Panc1 (cell line): ENCODE measurements at regions not wholly inside any gene's neighbourhood (a gene's known extent, or its start where the extent isn't known, plus 50 kb on each side); places are given as distances from the start of the nearest gene placed in this dataset.

Experiments
- ATAC-seq: fragments of 200-7000 bp; cut with Tn5 transposase; 2 replicates; pipeline ENCODE4 v1.9.1; 2020; ENCODE audit warnings: mild to moderate bottlenecking, moderate library complexity
- BruUV-seq: library from RNA; stranded (reverse); fragments of 400-500 nt; replicated peaks from 2 replicates; lab custom pipeline; 2021; lab: Mats Ljungman, UMichigan
- CTCF ChIA-PET: fragments of 300-600 bp; sonication (Branson Sonifier 250); formaldehyde crosslinking; loops from one replicate; lab custom pipeline; 2022; ENCODE audit warnings: antibody characterized with exemption; lab: Charles Lee
- POLR2A ChIA-PET: fragments of 300-600 bp; sonication (Branson Sonifier 250); formaldehyde crosslinking; loops from one replicate; lab custom pipeline; 2022; ENCODE audit warnings: antibody characterized with exemption; lab: Charles Lee
- DNase-seq: peaks from one replicate; pipeline ENCODE4 v3.0.0-alpha.2; 2010; ENCODE audit warnings: low read depth, low spot score
- H3K27ac ChIP-seq: 2 replicates; pipeline ENCODE4 v1.5.1; 2011; ENCODE audit warnings: mild to moderate bottlenecking, low read length, inconsistent platforms
- H3K27me3 ChIP-seq: fragments of 200-500 bp; sonication (Bioruptor generic); 2 replicates; pipeline ENCODE4 v1.6.0; 2014; ENCODE audit warnings: low read length, inconsistent platforms; ENCODE audit not compliant: control insufficient read depth, insufficient read depth
- H3K36me3 ChIP-seq: fragments of 200-500 bp; sonication (Bioruptor generic); 2 replicates; pipeline ENCODE4 v1.5.1; 2014; ENCODE audit warnings: inconsistent platforms, mild to moderate bottlenecking, low read length, moderate library complexity; ENCODE audit not compliant: control insufficient read depth, insufficient read depth
- H3K4me1 ChIP-seq: 2 replicates; pipeline ENCODE4 v1.5.1; 2011; ENCODE audit warnings: inconsistent platforms, mild to moderate bottlenecking, low read length, moderate library complexity; ENCODE audit not compliant: control insufficient read depth, insufficient read depth
- H3K4me3 ChIP-seq, 2 experiments: 2 replicates each; pipeline ENCODE4 v1.5.1; 2011 to 2012; ENCODE audit warnings: low read depth in 2 of 2, low read length in 2 of 2, mild to moderate bottlenecking in 2 of 2, inconsistent platforms in 1 of 2, moderate library complexity in 1 of 2
- H3K9me3 ChIP-seq: fragments of 200-500 bp; sonication (Bioruptor generic); 2 replicates; pipeline ENCODE4 v1.5.1; 2014; ENCODE audit warnings: low read depth, mild to moderate bottlenecking, inconsistent platforms, low read length, moderate library complexity; ENCODE audit not compliant: control insufficient read depth, insufficient read depth
- CTCF ChIP-seq: fragments of 450-650 bp; IDR thresholded peaks from 2 replicates; pipeline ENCODE4 v1.5.1; 2017; ENCODE audit warnings: mild to moderate bottlenecking
- POLR2AphosphoS5 ChIP-seq: IDR thresholded peaks from 2 replicates; pipeline ENCODE4 v1.6.1; 2012; ENCODE audit warnings: mild to moderate bottlenecking, low read depth, low read length, moderate library complexity
- REST ChIP-seq, 2 experiments: IDR thresholded peaks; 2 replicates each; pipeline ENCODE4 v1.6.1; 2011 to 2012; ENCODE audit warnings: low read depth in 2 of 2, control low read depth in 1 of 2, low read length in 1 of 2, mild to moderate bottlenecking in 1 of 2, moderate library complexity in 1 of 2; ENCODE audit not compliant: insufficient read depth in 1 of 2
- SIN3A ChIP-seq: IDR thresholded peaks from 2 replicates; pipeline ENCODE4 v1.6.1; 2012; ENCODE audit warnings: low read depth, mild to moderate bottlenecking, low read length, moderate library complexity, borderline replicate concordance; ENCODE audit not compliant: insufficient read depth
- TCF7L2 ChIP-seq: IDR thresholded peaks from 2 replicates; pipeline ENCODE4 v1.6.1; 2011; ENCODE audit warnings: mild to moderate bottlenecking, low read depth, low read length, inconsistent platforms
- in situ Hi-C: cut with HindIII; loops from 2 replicates; pipeline ENCODE4 v1.10.0; 2016; ENCODE audit warnings: low sequenced_read_pairs, low pct_unique_long_range_greater_than_20kb
- intact Hi-C: fragments of 100-400 bp; cut with micrococcal nuclease; formaldehyde crosslinking; loops from one replicate; pipeline ENCODE4 v1.10.0; 2022; ENCODE audit not compliant: unreplicated experiment

GRCh38 chr2:175309799-175310198, 128.3 kb upstream of the ATP5MC3 start:
- Histone ChIP-seq H3K27ac (no peak overlapping the region), H3K4me1 (no peaks in the 10 kb centered on the region), H3K4me3 (no peak overlapping the region), H3K9me3 (no peaks in the 10 kb centered on the region), H3K36me3 (no peaks in the 10 kb centered on the region), H3K27me3 (0 out of 2 replicates have a peak, but pooled peaks cover 7% of the 10 kb centered on the region)
- no peak for ATAC-seq
- CTCF ChIA-PET = no interaction called here
- TF ChIP-seq CTCF (peak; percentile 76), REST (IDR thresholded peaks at IDR 0.05; ENCODE audit: insufficient read depth in 1 of 2, low read depth in 2 of 2, low read length in 1 of 2) (no peak), SIN3A (no peak)
- BruUV-seq = no TSS peak
- POLR2A ChIA-PET = no interaction called here
- intact Hi-C loops = no loop called here
- in situ Hi-C loops = no loop called here
- DNase-seq = no peak

GRCh38 chr2:175308005-175308404, 126.5 kb upstream of the ATP5MC3 start:
- Histone ChIP-seq H3K4me1 (no peaks in the 10 kb centered on the region), H3K36me3 (no peaks in the 10 kb centered on the region), H3K27ac (no peak overlapping the region), H3K9me3 (no peaks in the 10 kb centered on the region), H3K27me3 (peaks cover 10% of the 10 kb centered on the region; the same call in 1 of the 2 replicates), H3K4me3 (no peak overlapping the region)
- POLR2A ChIA-PET = interaction anchor here (0.6 kb wide), 1 partner anchor 9 kb away, joined by 4 read pairs; no protein-coding TSS in a partner anchor
- BruUV-seq = no TSS peak
- in situ Hi-C loops (no loop called here), intact Hi-C loops (no loop called here)
- no peak for ATAC-seq
- TF ChIP-seq POLR2AphosphoS5 = no peak
- TF ChIP-seq CTCF = no peak
- no peak for TF ChIP-seq REST (IDR thresholded peaks at IDR 0.05; ENCODE audit: insufficient read depth in 1 of 2, low read depth in 2 of 2, low read length in 1 of 2)
- TF ChIP-seq TCF7L2 = no peak
- no peak for TF ChIP-seq SIN3A
- no peak for DNase-seq
- CTCF ChIA-PET = no interaction called here
